ENCODE measurements at regions not wholly inside any gene's neighbourhood (a gene's known extent, or its start where the extent isn't known, plus 50 kb on each side); places are given as distances from the start of the nearest gene placed in this dataset.

- DNase-seq (no peak), ATAC-seq (no peak)
- intact Hi-C loops (cut with DNase I) = no loop called here
- H3K9me3 ChIP-seq = no peaks in the 10 kb centered on the region
- no peak for TF ChIP-seq CTCF (IDR thresholded peaks at IDR 0.05)
- no peak for TF ChIP-seq POLR2A (IDR thresholded peaks at IDR 0.05)
- 7% methylated on average over 1 of the region's 7 CpGs for WGBS (ENCODE audit: insufficient coverage, low coverage, low lambda C conversion rate, missing lambda C conversion rate)
- no peak overlapping the region for H3K27ac ChIP-seq
- no peaks in the 10 kb centered on the region for H3K4me1 ChIP-seq
- H3K4me3 ChIP-seq = no peak overlapping the region
- H3K27me3 ChIP-seq = no peaks in the 10 kb centered on the region
- no peaks in the 10 kb centered on the region for H3K36me3 ChIP-seq
These were observed 144.0 kb upstream of the PJA1 start for GRCh38 chrX:69309074-69309792.

- WGBS (ENCODE audit: insufficient coverage, low coverage, low lambda C conversion rate, missing lambda C conversion rate) = 33% methylated on average over 3 of the region's 10 CpGs
- no peak overlapping the region for H3K4me3 ChIP-seq
- no peaks in the 10 kb centered on the region for H3K36me3 ChIP-seq
- H3K27me3 ChIP-seq = no peaks in the 10 kb centered on the region
- intact Hi-C loops (cut with DNase I) = no loop called here
- TF ChIP-seq POLR2A (IDR thresholded peaks at IDR 0.05) (no peak), CTCF (IDR thresholded peaks at IDR 0.05) (no peak)
- DNase-seq (no peak), ATAC-seq (no peak)
- H3K4me1 ChIP-seq = no peaks in the 10 kb centered on the region
- H3K9me3 ChIP-seq = no peaks in the 10 kb centered on the region
- H3K27ac ChIP-seq = no peak overlapping the region
These were observed 142.5 kb upstream of the PJA1 start for GRCh38 chrX:69307756-69308155.

DNA sequence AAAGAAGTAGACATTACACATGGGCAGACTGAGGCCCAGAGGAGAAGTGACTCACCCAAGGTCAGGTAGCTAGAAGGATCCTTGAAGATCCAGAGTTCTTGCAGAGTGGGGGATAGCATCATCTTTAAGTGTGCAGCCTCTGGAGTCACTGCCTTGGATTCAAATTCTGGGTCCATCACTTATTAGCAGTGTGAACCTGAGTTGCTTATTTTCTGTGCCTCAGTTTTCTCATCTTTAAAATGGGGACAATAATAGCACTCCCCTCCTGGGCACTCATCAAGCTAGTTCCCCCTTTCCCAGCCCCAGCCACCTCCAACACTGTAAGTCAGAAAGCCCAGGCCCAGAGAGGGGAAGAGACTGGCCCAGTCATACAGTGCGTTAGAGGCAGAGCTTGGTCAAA is 141.8 kb upstream of the PJA1 start:
- Histone ChIP-seq H3K4me1 (no peaks in the 10 kb centered on the region), H3K9me3 (no peaks in the 10 kb centered on the region), H3K27ac (no peak overlapping the region), H3K36me3 (no peaks in the 10 kb centered on the region), H3K4me3 (no peak overlapping the region), H3K27me3 (no peaks in the 10 kb centered on the region)
- TF ChIP-seq POLR2A (IDR thresholded peaks at IDR 0.05) = no peak
- TF ChIP-seq CTCF (IDR thresholded peaks at IDR 0.05) = no peak
- ATAC-seq (no peak), DNase-seq (no peak)
- intact Hi-C loops (cut with DNase I) = no loop called here
- WGBS (ENCODE audit: insufficient coverage, low coverage, low lambda C conversion rate, missing lambda C conversion rate) = 70% methylated on average over 1 of the region's 1 CpG

DNA sequence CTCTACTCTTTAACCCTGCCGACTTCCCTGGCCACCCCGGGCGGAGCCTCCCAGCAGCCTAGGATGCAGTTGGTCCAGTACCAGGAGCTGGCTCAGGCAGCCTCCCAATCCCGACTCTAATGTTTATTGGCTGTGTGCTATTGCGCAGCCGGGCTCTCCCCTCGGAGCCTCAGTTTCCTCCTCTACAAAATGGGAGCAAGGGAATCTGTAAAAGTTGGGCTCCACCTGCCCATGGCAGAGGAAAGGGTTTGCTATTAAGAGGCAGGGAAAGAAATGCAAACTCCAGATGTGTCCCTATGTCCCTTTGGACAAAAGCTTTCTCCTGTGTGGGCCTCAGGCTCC is 140.8 kb upstream of the PJA1 start:
- WGBS (ENCODE audit: insufficient coverage, low coverage, low lambda C conversion rate, missing lambda C conversion rate) = 77% methylated on average over 7 of the region's 7 CpGs

More for the DNA sequence above, 140.8 kb upstream of the PJA1 start:
- Histone ChIP-seq H3K4me1 (no peaks in the 10 kb centered on the region), H3K4me3 (no peak overlapping the region), H3K9me3 (no peaks in the 10 kb centered on the region), H3K27ac (no peak overlapping the region), H3K27me3 (no peaks in the 10 kb centered on the region), H3K36me3 (no peaks in the 10 kb centered on the region)
- no peak for ATAC-seq
- TF ChIP-seq POLR2A (IDR thresholded peaks at IDR 0.05) = no peak
- TF ChIP-seq CTCF (IDR thresholded peaks at IDR 0.05) = no peak
- DNase-seq = no peak
- intact Hi-C loops (cut with DNase I) = no loop called here
